RWPE2 (cell line): ENCODE measurements at regions not wholly inside any gene's neighbourhood (a gene's known extent, or its start where the extent isn't known, plus 50 kb on each side); places are given as distances from the start of the nearest gene placed in this dataset.

Experiments used
- ATAC-seq: fragments of 200-7000 bp; cut with Tn5 transposase; 3 replicates; pipeline ENCODE4 v1.9.1; 2021; ENCODE audit warnings: low read depth
- DNase-seq: peaks from one replicate; pipeline ENCODE4 v3.0.0-alpha.2; 2020; ENCODE audit warnings: low spot score
- H3K27ac ChIP-seq: fragments of 450-650 bp; 2 replicates; pipeline ENCODE4 v1.5.1; 2017; ENCODE audit warnings: mild to moderate bottlenecking; ENCODE audit not compliant: poor library complexity, severe bottlenecking
- H3K27me3 ChIP-seq: fragments of 250-450 bp; sonication (Bioruptor Pico); 2 replicates; pipeline ENCODE4 v1.5.1; 2021; ENCODE audit warnings: mild to moderate bottlenecking, moderate library complexity; ENCODE audit not compliant: insufficient read depth, poor library complexity, severe bottlenecking
- H3K36me3 ChIP-seq: fragments of 250-450 bp; sonication (Bioruptor Pico); 2 replicates; pipeline ENCODE4 v1.5.1; 2020; ENCODE audit warnings: low read depth, mild to moderate bottlenecking, moderate library complexity
- H3K4me1 ChIP-seq: fragments of 250-450 bp; sonication (Bioruptor Pico); 2 replicates; pipeline ENCODE4 v1.5.1; 2021; ENCODE audit warnings: mild to moderate bottlenecking, moderate library complexity; ENCODE audit not compliant: insufficient read depth, poor library complexity, severe bottlenecking
- H3K4me3 ChIP-seq: fragments of 250-450 bp; sonication (Bioruptor Pico); 2 replicates; pipeline ENCODE4 v1.5.1; 2021; ENCODE audit warnings: mild to moderate bottlenecking, moderate library complexity; ENCODE audit not compliant: severe bottlenecking
- H3K9me3 ChIP-seq: fragments of 250-450 bp; sonication (Bioruptor Pico); 2 replicates; pipeline ENCODE4 v1.5.1; 2021; ENCODE audit warnings: mild to moderate bottlenecking, moderate library complexity; ENCODE audit not compliant: severe bottlenecking
- TF ChIP-seq, protein P1 (sequence below): fragments of 450-650 bp; IDR thresholded peaks from one replicate; pipeline ENCODE4 v1.5.1; 2017; ENCODE audit warnings: mild to moderate bottlenecking, moderate library complexity; ENCODE audit not compliant: poor library complexity, severe bottlenecking

DNA sequence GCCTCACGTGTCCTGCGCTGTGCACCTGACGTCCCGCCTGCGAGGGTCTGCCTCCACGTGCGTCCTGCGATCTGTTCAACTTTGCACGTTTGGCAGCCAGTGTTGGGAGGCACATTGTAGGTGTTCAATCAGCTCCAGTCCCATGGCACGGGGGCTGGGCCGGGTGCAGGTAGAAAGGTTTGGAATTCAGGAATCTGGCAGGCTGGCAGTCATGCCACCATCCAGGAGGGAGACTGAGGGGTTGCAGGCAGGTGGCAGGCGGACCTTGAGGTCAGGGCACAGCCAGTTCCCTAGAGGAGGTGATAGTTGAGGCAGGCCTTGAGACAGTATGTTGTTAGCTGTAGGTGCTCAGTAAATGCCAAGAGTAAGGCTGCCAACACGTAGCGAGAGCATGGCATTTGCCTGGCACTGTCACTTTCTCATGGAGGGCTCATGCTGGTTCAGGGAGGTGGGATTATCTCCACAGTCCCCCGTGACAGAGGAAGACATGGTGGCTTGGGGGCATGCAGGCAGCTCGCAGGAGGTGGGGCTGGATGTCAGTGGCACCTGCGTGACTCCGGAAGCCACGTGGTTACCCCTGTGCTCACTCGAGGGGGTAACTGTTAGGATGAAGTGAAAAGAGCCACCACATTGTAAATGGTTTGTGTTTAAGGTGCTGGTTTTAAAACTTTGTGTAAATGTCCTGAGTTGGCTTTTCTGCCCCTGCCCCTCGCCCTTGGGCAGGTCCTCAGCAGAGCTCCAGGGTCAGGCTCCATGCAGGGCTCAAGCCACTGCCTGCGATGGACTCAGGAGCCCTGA is 111.8 kb upstream of the FRMD1 start:
- DNase-seq = no peak
- peaks cover 32% of the 10 kb centered on the region for H3K27me3 ChIP-seq
- H3K27ac ChIP-seq = no peak overlapping the region
- no peaks in the 10 kb centered on the region for H3K9me3 ChIP-seq
- ATAC-seq = no peak
- no peaks in the 10 kb centered on the region for H3K36me3 ChIP-seq
- no peaks in the 10 kb centered on the region for H3K4me1 ChIP-seq
- TF ChIP-seq, protein P1, sequence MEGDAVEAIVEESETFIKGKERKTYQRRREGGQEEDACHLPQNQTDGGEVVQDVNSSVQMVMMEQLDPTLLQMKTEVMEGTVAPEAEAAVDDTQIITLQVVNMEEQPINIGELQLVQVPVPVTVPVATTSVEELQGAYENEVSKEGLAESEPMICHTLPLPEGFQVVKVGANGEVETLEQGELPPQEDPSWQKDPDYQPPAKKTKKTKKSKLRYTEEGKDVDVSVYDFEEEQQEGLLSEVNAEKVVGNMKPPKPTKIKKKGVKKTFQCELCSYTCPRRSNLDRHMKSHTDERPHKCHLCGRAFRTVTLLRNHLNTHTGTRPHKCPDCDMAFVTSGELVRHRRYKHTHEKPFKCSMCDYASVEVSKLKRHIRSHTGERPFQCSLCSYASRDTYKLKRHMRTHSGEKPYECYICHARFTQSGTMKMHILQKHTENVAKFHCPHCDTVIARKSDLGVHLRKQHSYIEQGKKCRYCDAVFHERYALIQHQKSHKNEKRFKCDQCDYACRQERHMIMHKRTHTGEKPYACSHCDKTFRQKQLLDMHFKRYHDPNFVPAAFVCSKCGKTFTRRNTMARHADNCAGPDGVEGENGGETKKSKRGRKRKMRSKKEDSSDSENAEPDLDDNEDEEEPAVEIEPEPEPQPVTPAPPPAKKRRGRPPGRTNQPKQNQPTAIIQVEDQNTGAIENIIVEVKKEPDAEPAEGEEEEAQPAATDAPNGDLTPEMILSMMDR = no peak
- H3K4me3 ChIP-seq = no peak overlapping the region

DNA sequence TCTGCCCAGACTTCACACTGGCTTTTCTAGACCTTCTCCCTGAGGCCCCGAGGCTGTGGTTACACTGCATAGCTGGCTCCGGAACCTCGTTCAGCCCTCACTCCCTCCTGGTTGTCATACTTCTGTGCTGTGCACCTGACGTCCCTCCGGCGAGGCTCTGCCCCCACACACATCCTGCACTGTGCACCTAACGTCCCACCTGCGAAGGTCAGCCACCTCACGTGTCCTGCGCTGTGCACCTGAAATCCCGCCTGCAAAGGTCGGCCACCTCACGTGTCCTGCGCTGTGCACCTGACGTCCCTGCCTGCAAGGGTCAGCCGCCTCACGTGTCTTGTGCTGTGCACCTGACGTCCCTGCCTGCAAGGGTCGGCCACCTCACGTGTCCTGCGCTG is 111.0 kb upstream of the FRMD1 start:
- Histone ChIP-seq H3K4me3 (no peak overlapping the region), H3K27me3 (peaks cover 23% of the 10 kb centered on the region), H3K27ac (no peak overlapping the region), H3K9me3 (no peaks in the 10 kb centered on the region), H3K4me1 (no peaks in the 10 kb centered on the region), H3K36me3 (no peaks in the 10 kb centered on the region)
- DNase-seq = no peak
- TF ChIP-seq, protein P1 = no peak
- no peak for ATAC-seq

DNA sequence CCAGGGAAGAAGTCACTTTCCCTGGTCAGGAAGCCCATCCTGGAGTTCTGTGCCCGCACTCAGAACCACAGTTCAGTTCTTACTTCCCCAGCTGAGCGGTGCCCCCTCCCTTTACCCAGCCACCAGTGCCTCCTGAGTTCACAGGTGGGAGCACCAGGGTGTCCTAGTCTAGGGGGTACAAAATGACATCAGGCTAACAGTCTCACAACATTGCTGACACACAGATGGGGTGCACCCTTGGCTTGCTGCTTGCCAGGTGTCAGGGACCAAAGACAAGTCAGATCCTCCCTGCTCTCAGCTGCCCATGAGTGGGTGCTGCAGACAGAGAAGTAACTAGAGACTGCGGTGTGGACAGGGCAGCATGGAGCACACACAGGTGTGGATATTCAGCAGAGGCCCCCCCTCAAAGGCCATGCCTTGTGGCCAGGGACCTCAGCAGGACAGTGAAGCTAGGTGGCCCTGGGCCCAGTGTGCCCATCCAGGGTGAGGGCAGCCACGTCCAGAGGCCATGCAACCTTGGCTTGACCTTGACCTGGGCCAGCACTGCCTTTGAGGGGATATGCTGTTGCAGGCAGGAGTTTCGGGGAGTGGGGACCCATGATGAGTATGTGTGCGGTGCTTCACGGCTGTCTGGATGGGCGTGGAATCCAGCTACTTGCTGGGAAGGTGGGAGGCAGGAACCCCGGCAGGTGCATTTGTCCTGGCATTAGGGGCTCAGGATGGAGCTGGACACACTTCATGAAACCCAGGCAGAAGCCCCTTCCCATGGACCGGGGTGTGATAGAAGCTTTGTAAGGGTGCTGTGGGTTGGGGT is 110.4 kb upstream of the FRMD1 start:
- DNase-seq (no peak), ATAC-seq (no peak)
- Histone ChIP-seq H3K27me3 (peaks cover 17% of the 10 kb centered on the region), H3K27ac (no peak overlapping the region), H3K36me3 (no peaks in the 10 kb centered on the region), H3K4me3 (no peak overlapping the region), H3K9me3 (no peaks in the 10 kb centered on the region), H3K4me1 (no peaks in the 10 kb centered on the region)
- TF ChIP-seq, protein P1 = no peak

DNA sequence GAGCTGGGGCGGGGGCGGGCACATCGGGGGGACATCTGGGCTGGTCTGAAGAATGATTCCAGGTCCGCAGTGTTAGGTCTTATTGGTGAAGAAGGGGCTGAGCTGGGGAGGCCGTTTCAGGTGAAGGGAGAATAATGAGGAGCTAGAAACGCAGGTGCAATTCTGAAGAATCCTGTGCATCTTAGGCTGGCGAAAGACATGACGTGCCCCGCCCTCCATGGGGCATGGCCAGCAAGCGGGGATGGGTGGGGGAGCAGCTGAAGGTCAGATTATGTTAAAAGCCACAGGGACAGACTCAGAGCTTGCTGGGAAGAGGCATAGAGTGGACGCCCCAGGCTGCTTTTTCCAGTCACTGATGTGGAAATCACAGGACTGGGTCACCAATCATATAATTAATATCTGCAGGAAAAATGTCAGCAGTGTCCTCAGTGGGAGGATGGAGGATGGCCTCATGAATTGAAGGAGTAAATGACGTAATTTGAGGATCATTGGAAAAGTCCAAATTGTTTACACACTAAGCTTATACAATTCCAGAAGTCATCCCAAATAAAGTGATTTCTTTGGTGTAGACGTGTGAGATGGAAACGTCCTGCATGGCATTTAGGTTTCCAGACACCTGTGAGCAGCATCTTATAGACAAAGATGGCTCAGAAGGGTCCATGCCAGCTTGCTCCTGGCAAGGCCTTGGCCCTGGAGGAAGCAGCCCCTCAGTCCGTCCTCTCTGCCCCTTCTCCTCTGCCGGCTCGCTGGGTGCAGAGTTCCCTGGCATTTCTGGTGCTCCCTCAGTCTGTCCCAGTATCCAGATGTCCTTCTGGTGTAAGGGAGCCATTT is 109.6 kb upstream of the FRMD1 start:
- no peak for DNase-seq
- Histone ChIP-seq H3K4me1 (no peaks in the 10 kb centered on the region), H3K36me3 (no peaks in the 10 kb centered on the region), H3K27ac (no peak overlapping the region), H3K9me3 (no peaks in the 10 kb centered on the region), H3K4me3 (no peak overlapping the region), H3K27me3 (peaks cover 17% of the 10 kb centered on the region)
- no peak for ATAC-seq
- TF ChIP-seq, protein P1 = no peak
